ENCODE measurements at regions not wholly inside any gene's neighbourhood (a gene's known extent, or its start where the extent isn't known, plus 50 kb on each side); places are given as distances from the start of the nearest gene placed in this dataset.

DNA sequence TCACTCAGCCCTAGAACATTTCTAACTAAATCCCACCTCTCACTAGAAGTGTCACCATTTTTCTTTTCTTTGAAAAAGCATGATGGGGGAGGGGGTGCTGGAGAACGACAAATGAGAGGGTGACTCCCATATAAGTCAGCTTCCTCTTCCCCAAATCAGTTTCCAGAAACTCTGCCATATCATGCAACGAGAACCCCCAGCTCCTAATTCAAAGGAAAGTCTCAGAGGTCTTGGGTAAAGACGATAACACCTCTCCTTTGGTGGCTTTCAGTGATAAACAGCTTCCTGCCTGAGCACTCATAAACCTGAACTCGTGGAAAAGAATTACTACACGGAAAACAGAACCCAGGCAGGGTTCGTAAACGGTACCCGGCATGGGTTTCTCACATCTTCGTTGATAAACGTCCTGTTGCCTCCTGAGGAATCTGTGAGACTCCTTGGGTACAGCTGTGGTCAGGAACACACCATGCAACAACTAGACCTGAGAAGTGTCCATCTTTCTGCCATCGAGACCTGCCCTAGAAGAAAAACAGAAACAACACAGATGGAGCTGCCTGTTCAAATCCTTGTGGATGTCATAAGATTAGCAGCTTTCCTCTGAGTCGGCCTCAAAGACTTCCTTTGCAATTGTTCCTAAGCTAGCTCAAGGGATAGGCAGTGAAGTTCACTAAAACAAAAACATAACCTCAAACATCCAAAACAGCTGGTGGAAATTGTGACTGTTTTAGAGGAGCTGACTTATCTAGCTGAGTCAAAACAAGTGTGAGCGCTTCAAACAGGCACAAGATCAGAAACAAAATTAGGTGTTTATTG, 185.8 kb upstream of the PRDM1 start:
- TF ChIP-seq, protein P1, sequence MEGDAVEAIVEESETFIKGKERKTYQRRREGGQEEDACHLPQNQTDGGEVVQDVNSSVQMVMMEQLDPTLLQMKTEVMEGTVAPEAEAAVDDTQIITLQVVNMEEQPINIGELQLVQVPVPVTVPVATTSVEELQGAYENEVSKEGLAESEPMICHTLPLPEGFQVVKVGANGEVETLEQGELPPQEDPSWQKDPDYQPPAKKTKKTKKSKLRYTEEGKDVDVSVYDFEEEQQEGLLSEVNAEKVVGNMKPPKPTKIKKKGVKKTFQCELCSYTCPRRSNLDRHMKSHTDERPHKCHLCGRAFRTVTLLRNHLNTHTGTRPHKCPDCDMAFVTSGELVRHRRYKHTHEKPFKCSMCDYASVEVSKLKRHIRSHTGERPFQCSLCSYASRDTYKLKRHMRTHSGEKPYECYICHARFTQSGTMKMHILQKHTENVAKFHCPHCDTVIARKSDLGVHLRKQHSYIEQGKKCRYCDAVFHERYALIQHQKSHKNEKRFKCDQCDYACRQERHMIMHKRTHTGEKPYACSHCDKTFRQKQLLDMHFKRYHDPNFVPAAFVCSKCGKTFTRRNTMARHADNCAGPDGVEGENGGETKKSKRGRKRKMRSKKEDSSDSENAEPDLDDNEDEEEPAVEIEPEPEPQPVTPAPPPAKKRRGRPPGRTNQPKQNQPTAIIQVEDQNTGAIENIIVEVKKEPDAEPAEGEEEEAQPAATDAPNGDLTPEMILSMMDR (IDR thresholded peaks at IDR 0.05; ENCODE audit: poor library complexity, severe bottlenecking): no peak
- Histone ChIP-seq H3K4me3 (ENCODE audit: severe bottlenecking) (no peak overlapping the region), H3K27ac (ENCODE audit: poor library complexity, severe bottlenecking) (no peak overlapping the region), H3K27me3 (ENCODE audit: insufficient read depth, poor library complexity, severe bottlenecking) (no peaks in the 10 kb centered on the region), H3K9me3 (ENCODE audit: severe bottlenecking) (no peaks in the 10 kb centered on the region), H3K4me1 (ENCODE audit: insufficient read depth, poor library complexity, severe bottlenecking) (no peaks in the 10 kb centered on the region), H3K36me3 (ENCODE audit: low read depth) (no peaks in the 10 kb centered on the region)
- no peak for DNase-seq (ENCODE audit: low spot score)
- ATAC-seq (ENCODE audit: low read depth): peak; percentile 46; the same call in 1 of the 3 replicates

DNA sequence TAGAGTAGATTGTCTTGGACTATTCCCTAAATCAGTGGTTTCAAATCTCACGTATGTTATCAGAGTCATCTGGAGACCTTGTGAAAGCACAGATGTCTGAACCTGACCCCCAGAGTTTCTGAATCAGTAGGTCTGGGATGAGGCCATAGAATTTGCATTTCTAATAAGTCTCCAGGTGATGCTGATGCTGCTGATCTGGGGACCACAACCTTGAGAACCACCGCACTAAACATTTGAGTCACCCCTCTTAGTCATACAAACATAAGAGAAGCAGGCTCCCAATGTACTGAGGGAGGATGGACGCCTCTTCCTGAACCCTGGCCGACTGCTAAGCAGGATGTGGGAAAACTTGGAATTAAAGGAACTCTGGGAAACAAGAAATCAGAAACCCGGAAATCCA, 187.8 kb upstream of the PRDM1 start:
- no peaks in the 10 kb centered on the region for H3K36me3 ChIP-seq (ENCODE audit: low read depth)
- TF ChIP-seq, protein P1 (IDR thresholded peaks at IDR 0.05; ENCODE audit: poor library complexity, severe bottlenecking): no peak
- H3K4me3 ChIP-seq (ENCODE audit: severe bottlenecking): no peak overlapping the region
- H3K4me1 ChIP-seq (ENCODE audit: insufficient read depth, poor library complexity, severe bottlenecking): no peaks in the 10 kb centered on the region
- DNase-seq (ENCODE audit: low spot score) (no peak), ATAC-seq (ENCODE audit: low read depth) (peak; percentile 76)
- no peaks in the 10 kb centered on the region for H3K9me3 ChIP-seq (ENCODE audit: severe bottlenecking)
- no peaks in the 10 kb centered on the region for H3K27me3 ChIP-seq (ENCODE audit: insufficient read depth, poor library complexity, severe bottlenecking)
- H3K27ac ChIP-seq (ENCODE audit: poor library complexity, severe bottlenecking): peak overlapping the region; percentile 40

DNA sequence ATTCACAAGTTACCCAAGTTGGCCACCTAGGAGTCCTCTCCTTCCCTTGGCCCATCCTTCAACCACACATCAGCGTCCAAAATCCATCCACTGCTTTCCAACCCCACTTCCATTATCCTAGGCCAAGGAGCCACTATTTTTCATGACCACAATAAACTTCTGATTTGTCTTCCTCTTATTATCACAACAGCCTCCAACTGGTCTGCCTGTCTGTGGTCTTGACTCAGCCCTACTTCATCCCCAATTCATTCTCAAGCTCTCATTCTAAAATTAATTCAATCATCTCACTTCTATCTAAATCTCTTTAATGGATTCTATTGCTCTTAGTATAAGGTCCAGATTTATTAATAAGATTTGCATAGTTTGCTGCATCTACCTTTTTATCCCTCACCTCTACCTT, 189.0 kb upstream of the PRDM1 start:
- DNase-seq (ENCODE audit: low spot score): no peak
- no peak for ATAC-seq (ENCODE audit: low read depth)
- no peak overlapping the region for H3K4me3 ChIP-seq (ENCODE audit: severe bottlenecking)
- TF ChIP-seq, protein P1 (IDR thresholded peaks at IDR 0.05; ENCODE audit: poor library complexity, severe bottlenecking): no peak
- H3K27ac ChIP-seq (ENCODE audit: poor library complexity, severe bottlenecking): no peak overlapping the region
- no peaks in the 10 kb centered on the region for H3K4me1 ChIP-seq (ENCODE audit: insufficient read depth, poor library complexity, severe bottlenecking)
- no peaks in the 10 kb centered on the region for H3K9me3 ChIP-seq (ENCODE audit: severe bottlenecking)
- no peaks in the 10 kb centered on the region for H3K27me3 ChIP-seq (ENCODE audit: insufficient read depth, poor library complexity, severe bottlenecking)
- H3K36me3 ChIP-seq (ENCODE audit: low read depth): no peaks in the 10 kb centered on the region

DNA sequence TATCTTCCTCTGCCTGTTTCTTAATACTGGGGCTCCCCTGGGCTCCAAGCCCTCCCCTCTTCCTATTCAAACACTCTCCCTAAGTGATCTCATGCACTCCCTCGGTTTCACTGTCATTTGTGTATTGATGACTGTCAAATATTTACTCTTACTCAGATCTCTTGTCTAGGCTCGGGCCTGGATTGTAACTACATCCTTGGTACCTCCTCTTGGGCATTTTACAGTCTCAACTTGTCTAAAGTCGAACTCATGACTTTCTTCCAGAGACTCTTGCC, 189.4 kb upstream of the PRDM1 start:
- no peaks in the 10 kb centered on the region for H3K4me1 ChIP-seq (ENCODE audit: insufficient read depth, poor library complexity, severe bottlenecking)
- no peak for ATAC-seq (ENCODE audit: low read depth)
- no peak overlapping the region for H3K27ac ChIP-seq (ENCODE audit: poor library complexity, severe bottlenecking)
- H3K4me3 ChIP-seq (ENCODE audit: severe bottlenecking): no peak overlapping the region
- no peaks in the 10 kb centered on the region for H3K27me3 ChIP-seq (ENCODE audit: insufficient read depth, poor library complexity, severe bottlenecking)
- no peaks in the 10 kb centered on the region for H3K36me3 ChIP-seq (ENCODE audit: low read depth)
- H3K9me3 ChIP-seq (ENCODE audit: severe bottlenecking): no peaks in the 10 kb centered on the region
- no peak for DNase-seq (ENCODE audit: low spot score)
- TF ChIP-seq, protein P1 (IDR thresholded peaks at IDR 0.05; ENCODE audit: poor library complexity, severe bottlenecking): no peak

DNA sequence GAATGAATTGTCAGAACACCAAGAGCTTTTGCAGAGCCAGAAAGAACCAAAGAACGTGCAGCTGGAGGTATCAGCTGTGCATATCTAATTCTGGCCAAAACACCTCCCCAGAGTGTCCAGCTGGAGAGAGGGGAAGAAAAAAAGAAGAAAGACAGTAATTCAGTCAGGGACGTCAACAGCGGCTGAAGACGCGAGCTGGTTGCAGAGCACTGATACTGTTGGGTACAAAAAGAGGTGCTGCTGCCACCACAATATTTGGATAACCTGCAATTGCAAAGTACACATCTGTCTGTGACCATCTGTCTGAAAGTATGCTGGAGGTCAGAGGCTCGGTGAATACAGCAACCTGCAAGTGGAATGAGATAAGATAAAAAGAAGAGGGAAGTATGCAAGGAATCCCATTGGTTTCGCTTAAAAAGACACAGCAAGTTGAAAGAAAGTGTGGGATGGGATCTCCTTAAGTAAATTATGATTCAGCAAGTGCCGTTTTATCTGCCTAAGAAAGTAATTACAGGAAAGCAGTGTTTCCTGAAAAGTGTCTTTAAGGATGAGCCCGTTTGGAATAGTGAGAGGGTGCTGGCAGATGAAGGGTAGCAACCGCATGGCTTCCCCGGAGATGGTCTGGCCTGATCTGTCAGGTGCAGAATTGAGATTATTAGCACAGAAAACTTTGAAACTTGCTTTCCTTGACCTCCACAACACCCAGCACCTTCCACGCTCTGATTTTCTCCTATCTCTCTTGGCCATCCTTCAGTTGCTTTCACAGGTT, 189.9 kb upstream of the PRDM1 start:
- no peaks in the 10 kb centered on the region for H3K9me3 ChIP-seq (ENCODE audit: severe bottlenecking)
- no peak overlapping the region for H3K27ac ChIP-seq (ENCODE audit: poor library complexity, severe bottlenecking)
- no peaks in the 10 kb centered on the region for H3K4me1 ChIP-seq (ENCODE audit: insufficient read depth, poor library complexity, severe bottlenecking)
- no peaks in the 10 kb centered on the region for H3K36me3 ChIP-seq (ENCODE audit: low read depth)
- H3K27me3 ChIP-seq (ENCODE audit: insufficient read depth, poor library complexity, severe bottlenecking): no peaks in the 10 kb centered on the region
- TF ChIP-seq, protein P1 (IDR thresholded peaks at IDR 0.05; ENCODE audit: poor library complexity, severe bottlenecking): no peak
- DNase-seq (ENCODE audit: low spot score) (no peak), ATAC-seq (ENCODE audit: low read depth) (no peak)
- no peak overlapping the region for H3K4me3 ChIP-seq (ENCODE audit: severe bottlenecking)

All from RWPE2 (cell line).